HG03460 (cell line): ENCODE measurements at regions not wholly inside any gene's neighbourhood (a gene's known extent, or its start where the extent isn't known, plus 50 kb on each side); places are given as distances from the start of the nearest gene placed in this dataset.

Experiments used
- ATAC-seq: cut with Tn5 transposase; IDR thresholded peaks from one replicate; pipeline ENCODE4 v1.9.1; 2021; ENCODE audit not compliant: unreplicated experiment

- no peak for ATAC-seq
These were observed 189.9 kb downstream of the ACER2 start for GRCh38 chr9:19598722-19599121.

GRCh38 chr9:19597176-19597575 is 188.4 kb downstream of the ACER2 start:
- ATAC-seq: no peak

- ATAC-seq: no peak
These were observed 186.2 kb downstream of the ACER2 start for GRCh38 chr9:19595003-19595402.

- ATAC-seq: no peak
These were observed 178.9 kb downstream of the ACER2 start for GRCh38 chr9:19587678-19588077.

- no peak for ATAC-seq
These were observed 175.1 kb downstream of the ACER2 start for GRCh38 chr9:19583890-19584289.

- ATAC-seq: no peak
These were observed 168.6 kb downstream of the ACER2 start for GRCh38 chr9:19577411-19577810.

GRCh38 chr9:19568946-19569345 is 160.1 kb downstream of the ACER2 start:
- no peak for ATAC-seq

- ATAC-seq: no peak
These were observed 155.7 kb downstream of the ACER2 start for GRCh38 chr9:19564396-19565061.

- no peak for ATAC-seq
These were observed 146.4 kb downstream of the ACER2 start for GRCh38 chr9:19555214-19555613.

GRCh38 chr9:19554529-19554928 is 145.7 kb downstream of the ACER2 start:
- ATAC-seq: no peak

GRCh38 chr9:19553441-19553840 is 144.6 kb downstream of the ACER2 start:
- no peak for ATAC-seq

- no peak for ATAC-seq
These were observed 143.7 kb downstream of the ACER2 start for GRCh38 chr9:19552282-19553105.

- ATAC-seq: no peak
These were observed 142.5 kb downstream of the ACER2 start for GRCh38 chr9:19551124-19551929.

GRCh38 chr9:19550009-19550408 is 141.2 kb downstream of the ACER2 start:
- no peak for ATAC-seq

- ATAC-seq: no peak
These were observed 124.6 kb downstream of the ACER2 start for GRCh38 chr9:19533373-19533772.

- ATAC-seq: no peak
These were observed 118.9 kb downstream of the ACER2 start for GRCh38 chr9:19527663-19528062.

- ATAC-seq: no peak
These were observed 113.7 kb downstream of the ACER2 start for GRCh38 chr9:19522558-19522957.

GRCh38 chr9:19521205-19521604 is 112.4 kb downstream of the ACER2 start:
- no peak for ATAC-seq

GRCh38 chr9:19517202-19517942 is 108.6 kb downstream of the ACER2 start:
- ATAC-seq: no peak

- ATAC-seq: no peak
These were observed 107.5 kb downstream of the ACER2 start for GRCh38 chr9:19516348-19516747.

GRCh38 chr9:19513671-19514275 is 105.0 kb downstream of the ACER2 start:
- no peak for ATAC-seq
